ENCODE measurements at regions not wholly inside any gene's neighbourhood (a gene's known extent, or its start where the extent isn't known, plus 50 kb on each side); places are given as distances from the start of the nearest gene placed in this dataset.

DNA sequence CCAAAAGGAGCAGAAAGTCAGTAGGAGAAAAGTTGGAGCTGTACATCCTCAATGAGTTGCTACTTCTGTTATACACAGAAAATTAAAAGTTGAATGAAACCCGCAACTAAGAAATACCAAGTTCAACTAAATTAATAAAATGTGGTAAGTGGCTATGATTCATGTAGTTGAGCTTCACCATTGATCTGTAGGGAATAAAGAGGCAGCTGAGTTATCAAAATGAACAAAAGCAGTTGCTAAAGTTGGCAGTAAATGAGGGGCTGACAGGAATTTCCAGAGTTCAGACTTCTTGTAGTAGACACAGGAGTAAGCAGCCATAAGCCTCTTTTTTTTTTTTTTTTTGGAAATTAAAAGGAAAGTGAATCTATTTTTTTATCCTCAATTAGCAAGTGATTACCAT, 234.6 kb downstream of the POSTN start:
- intact Hi-C loops (cut with micrococcal nuclease): no loop called here
- no TSS peak for BruUV-seq (replicated peaks)
- no peaks in the 10 kb centered on the region for H3K4me1 ChIP-seq (ENCODE audit: control insufficient read depth in 1 of 2, insufficient read depth in 2 of 2, low read length in 2 of 2)

More for the DNA sequence above, 234.6 kb downstream of the POSTN start:
- H3K4me3 ChIP-seq (replicated peaks in 1 of 2; ENCODE audit: low read depth in 1 of 2, low read length in 2 of 2): no peak overlapping the region
- no peak overlapping the region for H3K27ac ChIP-seq (ENCODE audit: low read depth, low read length)
- DNase-seq (ENCODE audit: low read depth, low spot score): no peak
- no peaks in the 10 kb centered on the region for H3K27me3 ChIP-seq (ENCODE audit: insufficient read depth, low read length)
- peaks cover 4 to 13% of the 10 kb centered on the region in 2 experiments; a peak in 2 of 4 replicates for H3K9me3 ChIP-seq (ENCODE audit: control insufficient read depth in 1 of 2, insufficient read depth in 1 of 2, low read depth in 1 of 2, low read length in 2 of 2)
- no peak for ATAC-seq
- H3K9ac ChIP-seq (ENCODE audit: low read length): no peak overlapping the region
- H4K20me1 ChIP-seq (ENCODE audit: insufficient read depth): no peaks in the 10 kb centered on the region
- no peaks in the 10 kb centered on the region for H3K9me2 ChIP-seq (ENCODE audit: insufficient read depth)
- no peak overlapping the region for H2AFZ ChIP-seq (ENCODE audit: low read depth, low read length, poor library complexity, severe bottlenecking)
- ChIA-PET CTCF (no interaction called here), RAD21 (ENCODE audit: low non-redundant PET in 1 of 2, low total read pairs in 2 of 2, uncharacterized antibody in 2 of 2, unreplicated experiment in 2 of 2) (no interaction called here), POLR2A (no interaction called here)
- H3K4me2 ChIP-seq (ENCODE audit: low read length): no peak overlapping the region
- TF ChIP-seq, protein P1, sequence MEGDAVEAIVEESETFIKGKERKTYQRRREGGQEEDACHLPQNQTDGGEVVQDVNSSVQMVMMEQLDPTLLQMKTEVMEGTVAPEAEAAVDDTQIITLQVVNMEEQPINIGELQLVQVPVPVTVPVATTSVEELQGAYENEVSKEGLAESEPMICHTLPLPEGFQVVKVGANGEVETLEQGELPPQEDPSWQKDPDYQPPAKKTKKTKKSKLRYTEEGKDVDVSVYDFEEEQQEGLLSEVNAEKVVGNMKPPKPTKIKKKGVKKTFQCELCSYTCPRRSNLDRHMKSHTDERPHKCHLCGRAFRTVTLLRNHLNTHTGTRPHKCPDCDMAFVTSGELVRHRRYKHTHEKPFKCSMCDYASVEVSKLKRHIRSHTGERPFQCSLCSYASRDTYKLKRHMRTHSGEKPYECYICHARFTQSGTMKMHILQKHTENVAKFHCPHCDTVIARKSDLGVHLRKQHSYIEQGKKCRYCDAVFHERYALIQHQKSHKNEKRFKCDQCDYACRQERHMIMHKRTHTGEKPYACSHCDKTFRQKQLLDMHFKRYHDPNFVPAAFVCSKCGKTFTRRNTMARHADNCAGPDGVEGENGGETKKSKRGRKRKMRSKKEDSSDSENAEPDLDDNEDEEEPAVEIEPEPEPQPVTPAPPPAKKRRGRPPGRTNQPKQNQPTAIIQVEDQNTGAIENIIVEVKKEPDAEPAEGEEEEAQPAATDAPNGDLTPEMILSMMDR (IDR thresholded peaks at IDR 0.05 in 2 of 3, conservative IDR thresholded peaks at IDR 0.05 in 1 of 3; ENCODE audit: borderline replicate concordance in 1 of 3, insufficient read depth in 1 of 3, low read depth in 2 of 3, low read length in 2 of 3): no peak
- no peak for TF ChIP-seq TCF7L2 (IDR thresholded peaks at IDR 0.05; ENCODE audit: borderline replicate concordance, extremely low read depth, insufficient read depth, insufficient read length)
- no peak for TF ChIP-seq CBX3 (IDR thresholded peaks at IDR 0.05; ENCODE audit: low read depth)
- TF ChIP-seq, protein P2, sequence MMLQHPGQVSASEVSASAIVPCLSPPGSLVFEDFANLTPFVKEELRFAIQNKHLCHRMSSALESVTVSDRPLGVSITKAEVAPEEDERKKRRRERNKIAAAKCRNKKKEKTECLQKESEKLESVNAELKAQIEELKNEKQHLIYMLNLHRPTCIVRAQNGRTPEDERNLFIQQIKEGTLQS (IDR thresholded peaks at IDR 0.05): no peak
- no peak for TF ChIP-seq FOSL1 (IDR thresholded peaks at IDR 0.05; ENCODE audit: low read depth)
- no peak for TF ChIP-seq EGR1 (IDR thresholded peaks at IDR 0.05; ENCODE audit: low read depth)
- TF ChIP-seq EZH2phosphoT487 (IDR thresholded peaks at IDR 0.05; ENCODE audit: borderline replicate concordance): no peak
- TF ChIP-seq EZH2 (IDR thresholded peaks at IDR 0.05): no peak
- TF ChIP-seq, protein P3, sequence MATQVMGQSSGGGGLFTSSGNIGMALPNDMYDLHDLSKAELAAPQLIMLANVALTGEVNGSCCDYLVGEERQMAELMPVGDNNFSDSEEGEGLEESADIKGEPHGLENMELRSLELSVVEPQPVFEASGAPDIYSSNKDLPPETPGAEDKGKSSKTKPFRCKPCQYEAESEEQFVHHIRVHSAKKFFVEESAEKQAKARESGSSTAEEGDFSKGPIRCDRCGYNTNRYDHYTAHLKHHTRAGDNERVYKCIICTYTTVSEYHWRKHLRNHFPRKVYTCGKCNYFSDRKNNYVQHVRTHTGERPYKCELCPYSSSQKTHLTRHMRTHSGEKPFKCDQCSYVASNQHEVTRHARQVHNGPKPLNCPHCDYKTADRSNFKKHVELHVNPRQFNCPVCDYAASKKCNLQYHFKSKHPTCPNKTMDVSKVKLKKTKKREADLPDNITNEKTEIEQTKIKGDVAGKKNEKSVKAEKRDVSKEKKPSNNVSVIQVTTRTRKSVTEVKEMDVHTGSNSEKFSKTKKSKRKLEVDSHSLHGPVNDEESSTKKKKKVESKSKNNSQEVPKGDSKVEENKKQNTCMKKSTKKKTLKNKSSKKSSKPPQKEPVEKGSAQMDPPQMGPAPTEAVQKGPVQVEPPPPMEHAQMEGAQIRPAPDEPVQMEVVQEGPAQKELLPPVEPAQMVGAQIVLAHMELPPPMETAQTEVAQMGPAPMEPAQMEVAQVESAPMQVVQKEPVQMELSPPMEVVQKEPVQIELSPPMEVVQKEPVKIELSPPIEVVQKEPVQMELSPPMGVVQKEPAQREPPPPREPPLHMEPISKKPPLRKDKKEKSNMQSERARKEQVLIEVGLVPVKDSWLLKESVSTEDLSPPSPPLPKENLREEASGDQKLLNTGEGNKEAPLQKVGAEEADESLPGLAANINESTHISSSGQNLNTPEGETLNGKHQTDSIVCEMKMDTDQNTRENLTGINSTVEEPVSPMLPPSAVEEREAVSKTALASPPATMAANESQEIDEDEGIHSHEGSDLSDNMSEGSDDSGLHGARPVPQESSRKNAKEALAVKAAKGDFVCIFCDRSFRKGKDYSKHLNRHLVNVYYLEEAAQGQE (IDR thresholded peaks at IDR 0.05; ENCODE audit: low read depth): no peak
- no peak for TF ChIP-seq SP1 (IDR thresholded peaks at IDR 0.05; ENCODE audit: low read depth)
- no peak for TF ChIP-seq ZNF274 (IDR thresholded peaks at IDR 0.05; ENCODE audit: low read depth, low read length)
- no peak for TF ChIP-seq POLR2A (IDR thresholded peaks at IDR 0.05; ENCODE audit: borderline replicate concordance, extremely low read depth, insufficient read depth, insufficient read length)
- no peak for TF ChIP-seq SRF (IDR thresholded peaks at IDR 0.05; ENCODE audit: low read depth)
- TF ChIP-seq ELF1 (IDR thresholded peaks at IDR 0.05; ENCODE audit: borderline replicate concordance, low read depth): no peak
- TF ChIP-seq, protein P4, sequence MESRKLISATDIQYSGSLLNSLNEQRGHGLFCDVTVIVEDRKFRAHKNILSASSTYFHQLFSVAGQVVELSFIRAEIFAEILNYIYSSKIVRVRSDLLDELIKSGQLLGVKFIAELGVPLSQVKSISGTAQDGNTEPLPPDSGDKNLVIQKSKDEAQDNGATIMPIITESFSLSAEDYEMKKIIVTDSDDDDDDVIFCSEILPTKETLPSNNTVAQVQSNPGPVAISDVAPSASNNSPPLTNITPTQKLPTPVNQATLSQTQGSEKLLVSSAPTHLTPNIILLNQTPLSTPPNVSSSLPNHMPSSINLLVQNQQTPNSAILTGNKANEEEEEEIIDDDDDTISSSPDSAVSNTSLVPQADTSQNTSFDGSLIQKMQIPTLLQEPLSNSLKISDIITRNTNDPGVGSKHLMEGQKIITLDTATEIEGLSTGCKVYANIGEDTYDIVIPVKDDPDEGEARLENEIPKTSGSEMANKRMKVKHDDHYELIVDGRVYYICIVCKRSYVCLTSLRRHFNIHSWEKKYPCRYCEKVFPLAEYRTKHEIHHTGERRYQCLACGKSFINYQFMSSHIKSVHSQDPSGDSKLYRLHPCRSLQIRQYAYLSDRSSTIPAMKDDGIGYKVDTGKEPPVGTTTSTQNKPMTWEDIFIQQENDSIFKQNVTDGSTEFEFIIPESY (IDR thresholded peaks at IDR 0.05; ENCODE audit: extremely low read depth, insufficient replicate concordance, low read length): no peak
- no peak for TF ChIP-seq YY1 (IDR thresholded peaks at IDR 0.05; ENCODE audit: extremely low read depth, insufficient replicate concordance, low read depth, low read length)
- no peak for TF ChIP-seq JUND (IDR thresholded peaks at IDR 0.05)
- TF ChIP-seq RAD21 (IDR thresholded peaks at IDR 0.05; ENCODE audit: low read depth): no peak
- TF ChIP-seq, protein P5, sequence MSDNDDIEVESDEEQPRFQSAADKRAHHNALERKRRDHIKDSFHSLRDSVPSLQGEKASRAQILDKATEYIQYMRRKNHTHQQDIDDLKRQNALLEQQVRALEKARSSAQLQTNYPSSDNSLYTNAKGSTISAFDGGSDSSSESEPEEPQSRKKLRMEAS (IDR thresholded peaks at IDR 0.05): no peak
- TF ChIP-seq POLR2AphosphoS5 (IDR thresholded peaks at IDR 0.05; ENCODE audit: low read depth, low read length): no peak
- no peaks in the 10 kb centered on the region for H3K36me3 ChIP-seq (ENCODE audit: control insufficient read depth in 1 of 2, insufficient read depth in 2 of 2, low read length in 2 of 2)
- H3K79me2 ChIP-seq (ENCODE audit: insufficient read depth, low read length): no peaks in the 10 kb centered on the region

Data from HCT116 (cell line).